ENCODE measurements at regions not wholly inside any gene's neighbourhood (a gene's known extent, or its start where the extent isn't known, plus 50 kb on each side); places are given as distances from the start of the nearest gene placed in this dataset.

- 84% methylated on average over 10 of the region's 11 CpGs; no CpG with 5 or more reads in 1 of the 2 experiments for WGBS, 2 experiments (ENCODE audit: extremely low coverage in 1 of 2, insufficient coverage in 1 of 2, insufficient read length in 1 of 2, insufficient replicate concordance in 2 of 2, low coverage in 1 of 2, low lambda C conversion rate in 2 of 2, missing lambda C conversion rate in 1 of 2)
- Histone ChIP-seq H3K4me2 (ENCODE audit: insufficient read depth in 1 of 2, low read depth in 2 of 2, low read length in 2 of 2) (no peak overlapping the region), H2AFZ (ENCODE audit: low read length) (no peak overlapping the region)
Observed at GRCh38 chr9:129270903-129271431, 92.9 kb upstream of the IER5L start.

More at GRCh38 chr9:129270903-129271431, 92.9 kb upstream of the IER5L start:
- CTCF ChIA-PET (ENCODE audit: partially characterized antibody), result no interaction called here
- Histone ChIP-seq H3K79me2 (ENCODE audit: control insufficient read depth in 1 of 2, insufficient read depth in 2 of 2, low read length in 2 of 2) (no peaks in the 10 kb centered on the region), H2BK15ac (ENCODE audit: low read length) (no peak overlapping the region; the same call in 1 of the 2 replicates), H4K20me1 (replicated peaks in 1 of 2; ENCODE audit: control insufficient read depth in 1 of 2, insufficient read depth in 2 of 2, low read length in 2 of 2) (no peaks in the 10 kb centered on the region), H2BK5ac (ENCODE audit: low read depth, low read length) (no peak overlapping the region), H2BK12ac (ENCODE audit: low read depth, low read length) (no peak overlapping the region), H2BK20ac (ENCODE audit: low read length) (no peak overlapping the region), H4K5ac (ENCODE audit: insufficient read length, low read depth, low read length) (no peak overlapping the region), H3K4me1 (replicated peaks in 1 of 4; ENCODE audit: control insufficient read depth in 3 of 4, insufficient read depth in 4 of 4, low read length in 3 of 4) (peaks cover 0 to 5% (median 3%) of the 10 kb centered on the region in 4 experiments; a peak in 4 of 7 replicates), H4K91ac (replicated peaks; ENCODE audit: insufficient read length, low read length) (no peak overlapping the region), H3K4ac (replicated peaks; ENCODE audit: insufficient read length, low read depth, low read length) (no peak overlapping the region), H3K14ac (ENCODE audit: insufficient read length) (no peak overlapping the region), H3K18ac (ENCODE audit: extremely low read depth, low read length) (no peak overlapping the region), H3K27me3 (replicated peaks in 1 of 4; ENCODE audit: control insufficient read depth in 3 of 4, extremely low read depth in 1 of 4, insufficient read depth in 3 of 4, low read length in 3 of 4) (peaks cover 0 to 2% (median 0%) of the 10 kb centered on the region in 4 experiments; a peak in 1 of 7 replicates), H4K8ac (ENCODE audit: extremely low read depth, insufficient read depth, low read length) (no peak overlapping the region), H3K9ac (replicated peaks in 1 of 4; ENCODE audit: extremely low read depth in 1 of 4, low read depth in 3 of 4, low read length in 3 of 4) (no peak overlapping the region), H3K9me3 (ENCODE audit: insufficient read depth in 2 of 2, low read depth in 1 of 2, low read length in 1 of 2) (no peaks in the 10 kb centered on the region), H2AK5ac (ENCODE audit: low read depth, low read length) (no peak overlapping the region), H3K23me2 (ENCODE audit: low read depth, low read length) (0 out of 2 replicates have a peak, but pooled peaks cover 2% of the 10 kb centered on the region), H3K23ac (ENCODE audit: insufficient read length) (no peak overlapping the region), H3K4me3 (ENCODE audit: extremely low read depth in 1 of 4, insufficient read depth in 2 of 4, low read depth in 3 of 4, low read length in 4 of 4) (no peak overlapping the region), H2BK120ac (replicated peaks; ENCODE audit: low read depth, low read length) (no peak overlapping the region), H3K27ac (ENCODE audit: low read depth, low read length) (no peak overlapping the region), H3K56ac (replicated peaks; ENCODE audit: insufficient read length, low read depth, low read length) (no peak overlapping the region), H3K79me1 (ENCODE audit: low read depth, low read length) (no peaks in the 10 kb centered on the region), H3K36me3 (ENCODE audit: control insufficient read depth in 2 of 4, insufficient read depth in 4 of 4, low read length in 3 of 4) (no peaks in the 10 kb centered on the region)
- POLR2A ChIA-PET (ENCODE audit: partially characterized antibody), result no interaction called here
- TF ChIP-seq CHD2 (IDR thresholded peaks at IDR 0.05; ENCODE audit: low read length) (no peak), RBBP5 (IDR thresholded peaks at IDR 0.05; ENCODE audit: borderline replicate concordance, low read depth, low read length) (no peak), USF2 (IDR thresholded peaks at IDR 0.05; ENCODE audit: low read length) (no peak), JUN (IDR thresholded peaks at IDR 0.05; ENCODE audit: low read depth, low read length) (no peak), SP4 (IDR thresholded peaks at IDR 0.05; ENCODE audit: low read length) (no peak), TEAD4 (IDR thresholded peaks at IDR 0.05; ENCODE audit: low read depth, low read length) (no peak), EZH2 (IDR thresholded peaks at IDR 0.05; ENCODE audit: low read depth, low read length, severe bottlenecking) (no peak), NANOG (IDR thresholded peaks at IDR 0.05; ENCODE audit: insufficient read depth, low read depth, low read length, poor library complexity, severe bottlenecking) (no peak)
- no peak for FAIRE-seq
- DNase-seq (ENCODE audit: low read depth in 1 of 2, low spot score in 2 of 2), result no peak
